GM21423 (cell line): ENCODE measurements at regions not wholly inside any gene's neighbourhood (a gene's known extent, or its start where the extent isn't known, plus 50 kb on each side); places are given as distances from the start of the nearest gene placed in this dataset.
"Not testable (repeated sequence)": the region's sequence is repeated elsewhere in the genome, so short reads cannot be mapped to it uniquely, and the experiment has no call there.

Experiments used
- ATAC-seq: cut with Tn5 transposase; IDR thresholded peaks from one replicate; pipeline ENCODE4 v1.9.1; 2021; ENCODE audit warnings: mild to moderate bottlenecking, moderate library complexity; ENCODE audit not compliant: unreplicated experiment

DNA sequence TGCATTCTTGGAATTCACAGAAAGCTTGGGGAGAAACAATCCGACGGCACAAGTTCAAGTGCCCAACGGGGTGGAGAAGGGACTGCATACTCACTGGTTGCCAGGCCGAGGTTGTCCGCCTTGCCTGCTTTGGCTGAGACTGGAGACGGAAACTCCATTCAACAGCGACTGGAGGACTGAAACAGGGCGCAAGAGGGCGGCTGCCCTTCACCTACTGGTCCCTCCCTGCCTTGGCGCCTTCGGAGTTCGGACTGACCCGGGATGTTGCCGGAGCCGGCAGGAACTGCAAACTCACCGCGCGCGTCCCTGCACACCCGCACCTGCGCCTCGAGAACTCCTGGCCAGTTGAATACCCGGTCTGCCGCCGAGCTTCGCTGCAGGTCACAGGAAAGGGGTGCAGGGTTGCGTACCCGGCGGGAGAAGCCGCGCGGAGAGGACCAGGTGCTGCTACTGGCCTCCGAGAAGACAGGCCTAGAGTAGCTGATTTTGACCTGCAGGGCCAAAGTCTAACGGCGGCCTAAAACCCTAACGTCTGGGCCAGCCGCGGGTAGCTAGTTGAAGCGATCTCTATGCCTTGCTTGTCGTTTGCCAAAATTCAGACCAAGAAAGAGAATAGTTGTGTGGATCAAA lies 132.9 kb downstream of the FAM72B start:
- ATAC-seq: not testable (repeated sequence)

DNA sequence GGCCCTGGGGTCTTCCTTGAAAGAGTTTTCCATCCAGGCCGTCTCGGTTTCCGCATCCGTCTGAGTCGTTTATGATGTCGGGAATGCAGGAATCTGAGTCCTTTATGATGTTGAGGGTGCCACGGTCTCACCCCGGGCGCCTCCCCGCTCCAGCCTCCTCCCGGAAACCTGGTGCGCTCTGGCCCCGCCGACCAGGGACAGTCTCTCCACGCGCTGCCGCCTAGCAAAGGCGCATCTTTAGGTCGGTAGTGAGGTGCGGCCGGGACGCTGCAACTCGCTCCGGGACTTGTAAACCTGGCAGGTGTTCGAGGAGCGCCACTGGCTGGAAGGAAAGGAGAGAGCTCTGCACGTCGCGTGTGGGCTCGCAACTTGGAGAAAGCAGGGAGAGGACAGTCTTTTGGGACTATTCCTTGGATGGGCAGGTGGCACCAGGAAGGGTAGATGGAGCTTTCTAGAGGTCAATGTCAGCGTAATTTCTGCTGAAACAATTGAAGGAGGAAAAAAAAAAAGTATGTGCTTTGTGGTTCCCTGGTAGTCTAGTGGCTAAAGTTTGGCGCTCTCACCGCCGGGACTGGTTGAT lies 132.0 kb downstream of the FAM72B start:
- ATAC-seq: not testable (repeated sequence)

DNA sequence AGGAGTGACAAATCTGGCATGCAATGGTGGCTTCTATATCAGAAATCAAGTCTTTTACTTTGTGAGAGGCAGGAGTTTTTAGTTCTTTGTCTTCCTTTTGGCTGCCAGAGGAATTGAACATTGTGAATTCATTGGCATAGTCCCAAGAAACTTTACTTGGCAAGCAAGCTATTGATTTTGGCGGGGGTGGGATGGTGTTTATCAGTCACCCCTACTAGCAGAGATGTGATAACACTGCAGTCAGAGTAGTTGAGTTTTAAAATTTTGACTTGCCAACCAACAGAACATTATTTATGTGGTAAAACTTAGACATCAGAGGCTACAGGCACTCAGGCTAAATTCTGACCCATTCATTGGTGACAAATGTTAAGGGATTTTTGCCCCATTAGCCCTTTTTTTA lies 129.2 kb downstream of the FAM72B start:
- not testable (repeated sequence) for ATAC-seq

DNA sequence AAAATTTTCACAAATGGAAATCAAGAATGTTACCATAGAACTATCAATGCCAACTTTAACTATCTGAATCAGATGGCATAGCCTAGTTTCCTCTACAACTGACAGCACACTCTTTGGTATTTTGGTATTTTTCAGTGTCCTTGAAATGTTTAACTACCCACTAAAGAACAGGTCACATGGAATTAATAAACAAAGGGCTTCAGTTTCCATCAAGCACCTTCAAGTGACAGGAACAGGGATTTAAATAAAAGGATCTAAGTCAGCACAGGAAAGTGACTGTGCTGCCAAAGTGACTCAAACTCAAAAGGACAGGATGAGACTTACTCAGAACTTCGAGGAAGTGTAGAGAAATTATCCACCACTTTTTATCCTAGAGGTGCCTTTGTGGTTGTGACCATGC lies 117.2 kb downstream of the FAM72B start:
- ATAC-seq: not testable (repeated sequence)

DNA sequence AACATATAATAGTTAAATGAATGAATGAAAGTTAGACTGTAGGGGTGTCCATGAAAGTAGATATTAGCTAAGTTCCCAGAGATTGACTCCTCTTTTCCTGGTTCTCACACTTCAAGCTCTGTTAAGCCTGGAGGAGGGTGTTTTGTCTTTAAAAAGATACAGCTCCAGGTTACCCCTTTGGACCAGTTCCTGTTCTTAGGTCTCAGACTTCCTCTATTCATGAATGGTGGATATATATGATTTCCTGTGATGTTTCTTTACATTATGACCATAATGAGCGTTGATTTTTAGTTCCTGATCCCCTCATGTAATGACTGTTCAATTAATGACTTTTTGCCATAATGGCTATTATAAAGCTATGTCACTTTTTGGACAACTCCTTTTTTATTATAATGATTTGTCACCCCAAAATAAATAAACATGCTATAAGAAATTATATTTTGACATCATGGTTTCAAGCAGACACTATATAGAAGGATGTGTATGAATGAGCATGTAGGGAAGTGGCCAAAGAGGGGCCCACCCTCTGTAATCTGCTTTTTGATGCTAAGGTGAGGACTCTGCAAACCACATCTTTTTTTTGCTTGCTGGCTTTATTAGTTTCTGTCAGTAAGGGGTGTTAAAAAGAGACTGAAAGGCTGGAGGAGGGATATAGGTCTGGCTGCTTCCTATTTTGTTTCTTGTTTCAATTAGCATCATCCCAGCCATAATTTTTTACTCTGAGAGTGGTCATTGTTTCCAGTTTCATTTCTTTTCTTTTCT lies 115.2 kb downstream of the FAM72B start:
- not testable (repeated sequence) for ATAC-seq

DNA sequence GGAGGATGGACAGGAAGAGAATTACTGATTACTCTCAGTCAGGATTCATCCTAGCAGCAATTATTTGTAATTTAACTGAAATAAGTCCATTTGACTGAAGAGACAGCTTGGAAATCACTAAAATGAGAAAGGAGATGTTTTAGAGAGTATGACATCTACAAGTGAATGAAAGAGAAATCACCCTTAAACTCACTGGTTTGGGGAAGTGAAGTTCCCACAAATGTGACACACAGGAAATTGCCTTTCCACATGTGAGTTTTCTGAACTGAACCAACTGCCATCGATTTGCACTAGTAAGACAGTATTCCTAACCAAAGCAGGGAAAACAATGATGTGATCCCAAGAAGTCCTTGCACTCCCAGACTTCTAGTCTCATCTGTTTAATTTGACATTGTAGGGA lies 110.3 kb downstream of the FAM72B start:
- ATAC-seq: not testable (repeated sequence)

DNA sequence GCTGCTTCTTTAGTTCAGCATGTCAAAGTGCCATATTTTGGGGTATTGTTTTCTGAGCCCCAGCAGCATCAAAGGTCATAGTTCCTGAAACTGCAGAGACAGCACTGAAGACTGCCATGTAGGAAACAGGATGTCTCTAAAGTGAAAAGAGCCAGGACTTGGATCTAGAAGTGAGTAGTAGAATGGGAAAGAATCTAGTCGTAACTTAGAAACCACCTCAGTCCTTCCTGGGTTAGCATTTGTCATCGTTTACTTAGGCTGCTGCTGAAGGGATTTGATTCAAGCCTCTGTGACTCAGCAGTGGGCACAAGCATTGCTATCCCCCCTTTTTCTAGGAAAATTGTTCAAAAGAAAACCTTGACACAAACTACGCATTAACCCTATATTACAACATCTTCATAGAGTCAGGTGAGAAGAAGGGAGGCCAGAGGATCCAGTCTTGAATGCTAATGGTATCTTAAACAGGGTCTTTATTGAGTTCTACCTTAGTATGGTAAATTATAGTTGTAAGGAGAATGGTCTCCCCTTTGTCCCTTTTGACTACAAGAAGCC lies 108.8 kb downstream of the FAM72B start:
- ATAC-seq: not testable (repeated sequence)

DNA sequence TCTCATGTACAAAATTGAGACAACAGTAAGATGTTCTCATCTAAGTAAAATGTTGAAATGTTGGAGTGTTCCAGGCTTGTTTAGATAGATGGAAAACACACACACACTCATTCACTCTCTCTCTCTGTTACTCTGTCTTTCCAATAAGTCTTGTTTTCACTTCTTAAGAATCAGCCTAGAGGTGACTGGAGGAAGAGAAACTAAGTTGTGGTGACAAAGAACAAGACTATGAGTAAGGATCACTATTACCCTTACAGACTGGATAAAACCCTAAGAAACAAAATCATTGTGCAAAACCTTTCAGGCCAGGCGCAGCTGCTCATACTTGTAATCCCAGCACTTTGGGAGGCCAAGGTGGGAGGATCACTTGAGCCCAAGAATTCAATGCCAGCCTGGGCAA lies 107.5 kb downstream of the FAM72B start:
- ATAC-seq: peak; percentile 91

DNA sequence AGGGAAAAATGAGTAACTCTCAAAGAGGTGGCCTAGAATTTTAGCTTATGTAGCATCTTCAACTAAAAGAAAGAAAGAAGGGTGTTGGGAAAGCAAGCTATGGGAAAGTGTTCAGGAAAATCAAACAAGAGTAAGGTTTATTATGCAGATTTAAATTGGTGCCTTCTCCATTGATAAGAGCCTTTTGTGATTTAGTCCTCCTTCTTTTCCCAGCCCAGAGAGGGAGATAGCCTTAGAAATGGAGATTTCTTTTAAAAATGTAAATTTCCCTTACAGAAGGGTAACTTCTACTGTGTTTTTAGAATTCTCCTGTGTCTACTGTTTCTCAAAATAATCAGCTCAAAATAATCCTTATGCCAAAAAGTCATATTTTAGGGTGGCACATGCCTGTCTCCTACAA lies 104.5 kb downstream of the FAM72B start:
- ATAC-seq: not testable (repeated sequence)

DNA sequence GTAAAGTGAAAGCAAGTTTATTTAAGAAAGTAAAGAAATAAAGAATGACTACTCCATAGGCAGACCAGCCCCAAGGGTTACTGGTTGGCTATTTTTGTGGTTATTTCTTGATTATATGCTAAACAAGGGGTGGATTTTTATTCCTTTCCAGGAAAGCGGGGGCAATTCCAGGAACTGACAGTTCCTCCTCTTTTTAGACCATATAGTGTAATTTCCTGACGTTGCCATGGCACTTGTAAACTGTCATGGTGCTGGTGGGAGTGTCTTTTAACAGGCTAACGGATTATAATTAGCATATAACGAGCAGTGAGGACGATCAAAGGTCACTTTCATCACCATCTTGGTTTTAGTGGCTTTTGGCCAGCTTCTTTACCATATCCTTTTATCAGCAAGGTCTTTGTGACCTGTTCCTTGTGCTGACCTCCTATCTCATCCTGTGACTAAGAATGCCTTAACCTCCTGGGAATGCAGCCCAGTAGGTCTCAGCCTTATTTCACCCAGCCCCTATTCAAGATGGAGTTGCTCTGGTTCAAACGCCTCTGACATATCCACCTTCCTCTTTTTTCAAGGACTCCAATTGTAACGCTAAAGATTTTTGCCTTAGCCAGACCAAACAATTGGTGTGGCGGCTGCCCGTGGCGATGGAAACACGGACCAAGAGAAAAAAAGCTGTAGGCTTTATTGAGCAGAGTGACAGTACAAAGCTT lies 103.8 kb downstream of the FAM72B start:
- ATAC-seq: not testable (repeated sequence)

DNA sequence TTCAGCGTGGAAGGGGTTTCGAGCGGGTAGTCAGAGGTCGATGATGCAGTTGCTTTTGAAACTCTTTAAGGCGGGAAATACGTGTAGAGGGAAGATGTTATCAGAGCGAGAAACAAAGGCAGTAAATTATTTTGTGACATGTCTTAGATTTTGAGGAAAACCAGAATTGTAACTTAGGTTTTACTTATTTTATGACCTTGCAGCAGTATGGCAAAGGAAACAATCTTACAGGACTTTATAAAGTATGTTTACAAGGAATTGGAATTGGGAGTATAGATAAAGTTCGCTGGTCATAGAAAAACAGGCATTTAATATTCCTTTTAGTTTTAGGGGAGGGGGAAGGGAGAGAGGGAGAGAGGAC lies 103.3 kb downstream of the FAM72B start:
- ATAC-seq: not testable (repeated sequence)

DNA sequence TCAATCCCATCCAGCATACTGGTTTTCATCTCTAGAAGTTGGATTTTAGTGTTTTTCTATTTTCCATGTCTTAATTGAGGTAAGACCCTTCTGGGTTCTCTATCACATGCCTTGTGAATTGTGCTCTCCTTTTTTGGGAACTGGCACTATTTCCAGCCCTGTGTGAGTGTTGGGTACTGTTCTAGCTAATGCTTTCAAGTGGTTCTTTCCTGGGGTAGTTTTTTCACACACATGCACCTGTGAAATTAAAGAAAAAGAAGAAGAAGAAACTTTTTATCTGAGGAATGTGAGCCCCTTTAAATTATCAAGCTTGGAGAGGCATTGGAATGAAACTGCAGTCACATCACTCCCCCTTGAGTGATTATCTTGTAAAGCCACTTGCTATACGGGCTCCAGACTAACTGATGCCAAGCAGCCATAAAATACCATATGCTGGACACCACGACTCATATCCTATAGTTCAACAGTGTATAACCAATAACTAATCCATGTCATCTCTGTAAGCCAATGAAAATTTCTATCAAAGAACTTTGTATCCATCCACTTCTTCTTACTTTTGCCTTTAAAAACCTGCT lies 102.4 kb downstream of the FAM72B start:
- ATAC-seq: not testable (repeated sequence)

DNA sequence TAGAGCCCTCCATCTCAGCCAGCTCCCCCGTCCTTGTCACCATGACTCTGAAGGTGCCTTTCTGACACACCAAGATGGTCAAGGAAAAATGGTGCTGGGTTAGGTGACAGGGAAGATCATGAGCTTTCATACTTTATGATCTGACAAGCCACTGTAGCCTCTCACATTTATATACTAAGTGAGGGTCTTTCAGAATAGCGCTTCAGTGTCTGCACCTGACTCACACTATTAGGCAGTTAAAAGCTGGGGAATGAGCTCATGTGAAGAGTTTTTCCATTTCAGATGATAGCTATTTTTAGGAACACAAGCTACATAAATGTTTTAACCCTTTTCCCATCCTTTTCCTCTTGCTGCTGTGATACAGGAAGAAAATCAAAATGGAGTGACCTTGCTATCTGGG lies 101.1 kb downstream of the FAM72B start:
- ATAC-seq: not testable (repeated sequence)

DNA sequence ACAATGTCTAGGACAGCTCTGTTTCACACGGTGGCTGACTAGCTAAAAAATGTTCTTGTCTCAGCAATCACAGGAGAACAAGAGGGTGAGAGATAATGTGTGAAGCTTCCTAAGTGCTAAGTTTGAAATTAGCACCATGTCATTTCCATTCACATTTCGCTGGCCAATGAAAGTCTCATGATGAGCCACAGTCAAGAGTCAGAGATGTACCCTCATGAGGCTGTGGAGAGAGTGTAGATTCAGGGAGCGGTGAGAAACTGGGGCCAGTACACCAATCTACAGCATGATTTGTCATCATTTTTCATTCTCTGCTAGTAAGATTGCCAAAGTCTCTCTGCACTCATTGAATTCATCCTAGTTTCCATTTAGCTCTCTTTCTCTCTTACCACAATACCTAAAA lies 97.9 kb downstream of the FAM72B start:
- ATAC-seq: not testable (repeated sequence)

DNA sequence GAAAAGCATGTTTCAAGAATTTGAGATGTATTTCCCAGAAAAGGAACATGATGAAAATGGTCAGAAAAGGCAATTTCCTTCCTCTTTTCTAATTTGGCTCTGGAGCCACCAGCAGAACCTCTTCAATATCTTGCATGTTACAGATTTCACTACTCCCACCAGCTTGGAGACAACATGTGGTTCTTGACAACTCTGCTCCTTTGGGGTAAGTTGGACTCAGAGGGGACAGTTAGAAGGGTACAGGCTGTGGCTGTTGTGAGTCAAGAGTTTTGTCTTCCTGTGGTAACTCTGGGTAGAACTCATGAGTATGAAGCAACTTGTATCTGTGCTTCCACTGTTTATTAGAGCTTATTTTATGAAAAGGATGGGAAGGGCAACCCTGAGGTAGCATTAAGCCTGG lies 96.9 kb downstream of the FAM72B start:
- not testable (repeated sequence) for ATAC-seq

DNA sequence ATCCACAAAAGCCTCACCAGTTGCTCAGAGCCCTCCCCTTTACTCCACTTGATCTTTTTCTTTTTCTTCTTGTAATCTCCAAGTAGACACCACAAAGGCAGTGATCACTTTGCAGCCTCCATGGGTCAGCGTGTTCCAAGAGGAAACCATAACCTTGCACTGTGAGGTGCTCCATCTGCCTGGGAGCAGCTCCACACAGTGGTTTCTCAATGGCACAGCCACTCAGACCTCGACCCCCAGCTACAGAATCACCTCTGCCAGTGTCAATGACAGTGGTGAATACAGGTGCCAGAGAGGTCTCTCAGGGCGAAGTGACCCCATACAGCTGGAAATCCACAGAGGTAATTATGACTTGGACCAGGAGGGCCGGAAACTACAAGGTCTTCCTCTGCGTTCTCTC lies 95.6 kb downstream of the FAM72B start:
- not testable (repeated sequence) for ATAC-seq

DNA sequence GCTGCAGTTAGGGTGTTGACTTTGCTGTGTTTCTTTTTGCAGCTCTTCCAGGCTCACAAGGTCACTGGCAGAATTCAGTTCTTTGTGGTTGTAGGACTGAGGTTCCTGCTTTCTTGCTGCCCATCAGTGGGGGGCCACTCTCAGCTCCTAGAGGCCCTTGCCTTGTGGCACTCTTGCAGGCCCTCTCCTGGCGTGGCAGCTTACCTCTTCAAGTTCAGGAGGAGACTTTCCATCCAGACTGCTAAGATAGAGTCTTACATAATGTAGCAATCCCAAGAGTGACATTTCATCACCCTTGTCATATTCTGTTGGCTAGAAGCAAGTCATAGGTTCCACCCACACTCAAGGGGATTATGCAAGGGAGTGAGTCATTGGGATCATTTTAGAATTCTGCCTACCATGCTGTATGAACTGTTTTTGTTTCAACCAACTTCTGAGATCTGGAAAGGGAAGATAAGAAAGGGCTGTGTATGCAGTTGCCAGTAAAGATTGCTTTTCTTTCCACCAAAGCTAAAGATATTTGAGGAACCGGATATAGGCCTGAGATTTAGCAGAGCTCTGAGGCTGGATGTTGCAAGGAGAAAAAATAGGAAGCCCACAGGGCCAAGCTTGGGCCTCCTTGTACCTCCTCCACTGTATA lies 91.7 kb downstream of the FAM72B start:
- not testable (repeated sequence) for ATAC-seq

DNA sequence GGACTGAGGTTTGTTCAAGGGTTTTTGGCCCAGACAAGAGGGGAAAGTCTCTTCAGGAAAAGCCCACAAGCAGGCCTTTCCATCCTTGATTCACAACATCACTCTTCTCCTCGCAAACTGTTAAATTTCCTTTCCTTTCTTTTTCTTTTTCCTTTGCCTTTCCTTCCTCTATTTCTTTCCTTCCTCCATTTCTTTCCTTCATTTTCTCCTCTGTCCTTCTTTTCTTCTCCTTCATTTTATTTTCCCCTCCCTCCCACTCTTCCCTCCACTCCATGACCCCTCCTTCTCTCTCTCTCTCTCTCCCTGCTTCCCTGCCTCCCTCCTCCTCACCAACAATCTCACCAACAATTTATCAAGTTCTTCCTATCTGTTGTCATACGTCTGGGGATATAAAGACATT lies 89.1 kb downstream of the FAM72B start:
- not testable (repeated sequence) for ATAC-seq

DNA sequence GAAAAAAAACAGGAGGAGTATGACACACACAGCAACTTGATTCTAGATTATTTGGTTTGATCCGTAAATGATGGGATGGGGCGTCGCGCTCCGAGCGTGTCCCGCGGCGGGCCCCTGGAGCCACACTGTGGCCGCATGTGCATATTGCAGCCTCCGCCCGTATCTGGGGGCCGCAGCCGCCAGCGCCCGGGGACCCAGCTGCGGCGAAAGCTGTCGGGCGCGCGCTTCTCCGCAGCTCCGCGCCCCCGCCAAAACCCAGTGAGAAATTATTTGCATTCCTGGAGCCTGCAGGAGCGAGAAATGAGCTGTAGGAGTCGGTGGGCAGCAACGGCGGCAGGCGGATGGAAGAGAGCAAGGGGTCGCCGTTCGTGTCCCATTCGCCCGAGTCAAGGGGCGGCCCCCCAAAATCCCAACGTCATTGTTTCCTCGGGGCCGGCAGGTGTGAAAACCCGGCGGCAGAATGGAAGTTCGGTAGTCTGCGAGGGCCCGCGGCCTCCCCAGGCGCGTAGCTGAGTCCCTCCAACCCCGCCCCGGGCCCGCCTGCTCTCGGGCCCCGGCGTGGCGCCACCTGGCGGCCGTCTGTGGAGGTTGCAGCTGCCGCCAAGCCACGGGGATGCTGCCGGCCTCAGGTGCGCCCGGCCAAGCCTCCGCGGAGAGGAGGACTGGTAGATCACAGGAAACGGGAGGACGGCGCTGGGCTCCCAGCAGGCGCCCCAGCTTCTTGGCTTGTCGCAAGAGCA lies 86.8 kb downstream of the FAM72B start:
- peak; percentile 93 for ATAC-seq

DNA sequence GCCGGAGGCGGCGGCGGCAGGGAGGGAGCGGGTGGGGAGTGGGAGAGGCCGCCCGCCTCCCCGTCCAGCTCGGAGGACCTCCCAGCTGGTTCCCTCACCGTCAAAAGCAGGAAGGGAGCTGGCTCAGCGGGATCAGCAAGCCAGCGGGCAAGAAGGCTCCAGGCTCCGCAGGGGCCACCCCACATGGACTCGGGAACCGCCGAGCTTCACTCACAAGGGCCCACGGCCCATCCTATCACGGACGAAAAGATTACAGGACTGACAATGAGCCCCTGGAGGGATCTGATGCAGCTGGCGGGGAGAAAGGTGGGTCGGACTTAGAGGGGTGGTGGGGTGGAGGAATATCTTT lies 86.3 kb downstream of the FAM72B start:
- not testable (repeated sequence) for ATAC-seq
